Lower leg skin (tissue), 3 donors: ENCODE measurements at regions not wholly inside any gene's neighbourhood (a gene's known extent, or its start where the extent isn't known, plus 50 kb on each side); places are given as distances from the start of the nearest gene placed in this dataset.

ENCODE experiments used
- POLR2A ChIP-seq, 2 donors: fragments of 450-650 bp; IDR thresholded peaks; one replicate each; pipeline ENCODE4 v1.6.1; 2016 to 2017; ENCODE audit warnings: antibody characterized with exemption in 2 of 2, mild to moderate bottlenecking in 1 of 2, moderate library complexity in 1 of 2
- TF ChIP-seq, protein P1 (sequence below), 3 donors: fragments of 450-650 bp; IDR thresholded peaks; one replicate each; pipeline ENCODE4 v1.5.1; 2016; ENCODE audit warnings: antibody characterized with exemption in 3 of 3, mild to moderate bottlenecking in 3 of 3, moderate library complexity in 2 of 3

GRCh38 chr2:13905831-13906230, 726.7 kb upstream of the LRATD1 start:
- TF ChIP-seq, protein P1, sequence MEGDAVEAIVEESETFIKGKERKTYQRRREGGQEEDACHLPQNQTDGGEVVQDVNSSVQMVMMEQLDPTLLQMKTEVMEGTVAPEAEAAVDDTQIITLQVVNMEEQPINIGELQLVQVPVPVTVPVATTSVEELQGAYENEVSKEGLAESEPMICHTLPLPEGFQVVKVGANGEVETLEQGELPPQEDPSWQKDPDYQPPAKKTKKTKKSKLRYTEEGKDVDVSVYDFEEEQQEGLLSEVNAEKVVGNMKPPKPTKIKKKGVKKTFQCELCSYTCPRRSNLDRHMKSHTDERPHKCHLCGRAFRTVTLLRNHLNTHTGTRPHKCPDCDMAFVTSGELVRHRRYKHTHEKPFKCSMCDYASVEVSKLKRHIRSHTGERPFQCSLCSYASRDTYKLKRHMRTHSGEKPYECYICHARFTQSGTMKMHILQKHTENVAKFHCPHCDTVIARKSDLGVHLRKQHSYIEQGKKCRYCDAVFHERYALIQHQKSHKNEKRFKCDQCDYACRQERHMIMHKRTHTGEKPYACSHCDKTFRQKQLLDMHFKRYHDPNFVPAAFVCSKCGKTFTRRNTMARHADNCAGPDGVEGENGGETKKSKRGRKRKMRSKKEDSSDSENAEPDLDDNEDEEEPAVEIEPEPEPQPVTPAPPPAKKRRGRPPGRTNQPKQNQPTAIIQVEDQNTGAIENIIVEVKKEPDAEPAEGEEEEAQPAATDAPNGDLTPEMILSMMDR (IDR thresholded peaks at IDR 0.05): no peak
- TF ChIP-seq POLR2A (IDR thresholded peaks at IDR 0.05): no peak
